Neural cell (in vitro differentiated cells): ENCODE measurements at regions not wholly inside any gene's neighbourhood (a gene's known extent, or its start where the extent isn't known, plus 50 kb on each side); places are given as distances from the start of the nearest gene placed in this dataset.

Experiments used
- EP300 ChIP-seq: fragments of 450-650 bp; conservative IDR thresholded peaks from 2 replicates; pipeline ENCODE4 v1.6.1; 2014; ENCODE audit warnings: antibody characterized with exemption, mild to moderate bottlenecking, moderate library complexity; ENCODE audit not compliant: poor library complexity, severe bottlenecking
- EZH2 ChIP-seq: fragments of 200-600, 300-800 bp; shearing (Covaris generic), sonication (generic); IDR thresholded peaks from 2 replicates; pipeline ENCODE4 v1.6.1; 2014; ENCODE audit warnings: antibody characterized with exemption, low read length, borderline replicate concordance, mild to moderate bottlenecking; ENCODE audit not compliant: insufficient read depth, poor library complexity, severe bottlenecking
- MXI1 ChIP-seq: fragments of 450-650 bp; conservative IDR thresholded peaks from 2 replicates; pipeline ENCODE4 v1.6.1; 2014; ENCODE audit warnings: antibody characterized with exemption, mild to moderate bottlenecking; ENCODE audit not compliant: poor library complexity, severe bottlenecking
- POLR2AphosphoS5 ChIP-seq: IDR thresholded peaks from 2 replicates; pipeline ENCODE4 v1.6.1; 2012
- RAD21 ChIP-seq: fragments of 450-650 bp; conservative IDR thresholded peaks from 2 replicates; pipeline ENCODE4 v1.6.1; 2014; ENCODE audit warnings: antibody characterized with exemption, mild to moderate bottlenecking, moderate library complexity
- SMC3 ChIP-seq: fragments of 450-650 bp; conservative IDR thresholded peaks from 2 replicates; pipeline ENCODE4 v1.6.1; 2014; ENCODE audit warnings: antibody characterized with exemption, mild to moderate bottlenecking, moderate library complexity; ENCODE audit not compliant: poor library complexity
- TAF1 ChIP-seq: IDR thresholded peaks from 2 replicates; pipeline ENCODE4 v1.6.1; 2012; ENCODE audit warnings: low read depth
- TF ChIP-seq, protein P1 (sequence below): fragments of 450-650 bp; IDR thresholded peaks from 2 replicates; pipeline ENCODE4 v1.5.1; 2014; ENCODE audit warnings: antibody characterized with exemption, mild to moderate bottlenecking, moderate library complexity; ENCODE audit not compliant: poor library complexity, severe bottlenecking
- TF ChIP-seq, protein P2 (sequence below): IDR thresholded peaks from 2 replicates; pipeline ENCODE4 v1.6.1; 2012; ENCODE audit warnings: borderline replicate concordance

GRCh38 chr15:47119349-47119748 lies 598.0 kb upstream of the SEMA6D start:
- TF ChIP-seq, protein P1, sequence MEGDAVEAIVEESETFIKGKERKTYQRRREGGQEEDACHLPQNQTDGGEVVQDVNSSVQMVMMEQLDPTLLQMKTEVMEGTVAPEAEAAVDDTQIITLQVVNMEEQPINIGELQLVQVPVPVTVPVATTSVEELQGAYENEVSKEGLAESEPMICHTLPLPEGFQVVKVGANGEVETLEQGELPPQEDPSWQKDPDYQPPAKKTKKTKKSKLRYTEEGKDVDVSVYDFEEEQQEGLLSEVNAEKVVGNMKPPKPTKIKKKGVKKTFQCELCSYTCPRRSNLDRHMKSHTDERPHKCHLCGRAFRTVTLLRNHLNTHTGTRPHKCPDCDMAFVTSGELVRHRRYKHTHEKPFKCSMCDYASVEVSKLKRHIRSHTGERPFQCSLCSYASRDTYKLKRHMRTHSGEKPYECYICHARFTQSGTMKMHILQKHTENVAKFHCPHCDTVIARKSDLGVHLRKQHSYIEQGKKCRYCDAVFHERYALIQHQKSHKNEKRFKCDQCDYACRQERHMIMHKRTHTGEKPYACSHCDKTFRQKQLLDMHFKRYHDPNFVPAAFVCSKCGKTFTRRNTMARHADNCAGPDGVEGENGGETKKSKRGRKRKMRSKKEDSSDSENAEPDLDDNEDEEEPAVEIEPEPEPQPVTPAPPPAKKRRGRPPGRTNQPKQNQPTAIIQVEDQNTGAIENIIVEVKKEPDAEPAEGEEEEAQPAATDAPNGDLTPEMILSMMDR = no peak
- TF ChIP-seq, protein P2, sequence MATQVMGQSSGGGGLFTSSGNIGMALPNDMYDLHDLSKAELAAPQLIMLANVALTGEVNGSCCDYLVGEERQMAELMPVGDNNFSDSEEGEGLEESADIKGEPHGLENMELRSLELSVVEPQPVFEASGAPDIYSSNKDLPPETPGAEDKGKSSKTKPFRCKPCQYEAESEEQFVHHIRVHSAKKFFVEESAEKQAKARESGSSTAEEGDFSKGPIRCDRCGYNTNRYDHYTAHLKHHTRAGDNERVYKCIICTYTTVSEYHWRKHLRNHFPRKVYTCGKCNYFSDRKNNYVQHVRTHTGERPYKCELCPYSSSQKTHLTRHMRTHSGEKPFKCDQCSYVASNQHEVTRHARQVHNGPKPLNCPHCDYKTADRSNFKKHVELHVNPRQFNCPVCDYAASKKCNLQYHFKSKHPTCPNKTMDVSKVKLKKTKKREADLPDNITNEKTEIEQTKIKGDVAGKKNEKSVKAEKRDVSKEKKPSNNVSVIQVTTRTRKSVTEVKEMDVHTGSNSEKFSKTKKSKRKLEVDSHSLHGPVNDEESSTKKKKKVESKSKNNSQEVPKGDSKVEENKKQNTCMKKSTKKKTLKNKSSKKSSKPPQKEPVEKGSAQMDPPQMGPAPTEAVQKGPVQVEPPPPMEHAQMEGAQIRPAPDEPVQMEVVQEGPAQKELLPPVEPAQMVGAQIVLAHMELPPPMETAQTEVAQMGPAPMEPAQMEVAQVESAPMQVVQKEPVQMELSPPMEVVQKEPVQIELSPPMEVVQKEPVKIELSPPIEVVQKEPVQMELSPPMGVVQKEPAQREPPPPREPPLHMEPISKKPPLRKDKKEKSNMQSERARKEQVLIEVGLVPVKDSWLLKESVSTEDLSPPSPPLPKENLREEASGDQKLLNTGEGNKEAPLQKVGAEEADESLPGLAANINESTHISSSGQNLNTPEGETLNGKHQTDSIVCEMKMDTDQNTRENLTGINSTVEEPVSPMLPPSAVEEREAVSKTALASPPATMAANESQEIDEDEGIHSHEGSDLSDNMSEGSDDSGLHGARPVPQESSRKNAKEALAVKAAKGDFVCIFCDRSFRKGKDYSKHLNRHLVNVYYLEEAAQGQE = no peak
- no peak for TF ChIP-seq MXI1
- TF ChIP-seq EP300 = no peak
- no peak for TF ChIP-seq SMC3
- no peak for TF ChIP-seq RAD21
- TF ChIP-seq TAF1 = no peak
- TF ChIP-seq EZH2 = no peak
- TF ChIP-seq POLR2AphosphoS5 = no peak
